Heart left ventricle (tissue), 13 donors: ENCODE measurements at regions not wholly inside any gene's neighbourhood (a gene's known extent, or its start where the extent isn't known, plus 50 kb on each side); places are given as distances from the start of the nearest gene placed in this dataset.

Experiments used
- CTCF ChIP-seq, 12 donors: fragments of 200-600 bp; sonication (generic) in 4 of 12; IDR thresholded peaks; one replicate each; pipeline versions ENCODE4 v1.5.0 to v1.8.0; 2018 to 2022; ENCODE audit warnings: antibody characterized with exemption in 12 of 12, mild to moderate bottlenecking in 5 of 12
- POLR2A ChIP-seq, 2 donors: fragments of 450-650 bp; IDR thresholded peaks; one replicate each; pipeline ENCODE4 v1.6.1; 2017; ENCODE audit warnings: antibody characterized with exemption in 2 of 2, mild to moderate bottlenecking in 2 of 2, moderate library complexity in 2 of 2
- donor health status: ischemic (EF 13 %, LVEDD 7.1; RV severe dilation, severe dysfunction).
- donor health status: DM: no; HTN: yes; CAD: no.
- donor health status: DM: no; HTN: no; CAD: no.
- donor health status: ischemic (EF 25% LVEDD 6.9; RV normal size, moderate dysfunction).
- donor health status: ischemic (EF 25% LVEDD 5.7; RV mildly dilated, moderate dysfunction).
- donor health status: ischemic (EF 35%, LVEDD 5.7; RV mildly dilated, moderate dysfunction).
- donor health status: nonischemic (EF 11% LVEDD 7.7; RV severe dilation, severe dysfunction).
- donor health status: DM: yes; HTN: yes; CAD: no.
- donor health status: PGD.
- donor health status: ischemic (EF 29% LVEDD 5.4; RV normal size, mild dysfunction).
- donor health status: nonischemic (EF 23%, LVEDD 6.1; RV moderate dilation, normal function).

GRCh38 chr15:36415643-36416042 is 163.8 kb upstream of the CDIN1 start:
- TF ChIP-seq CTCF (IDR thresholded peaks at IDR 0.05) (no peak), POLR2A (IDR thresholded peaks at IDR 0.05) (no peak)
